H1 (cell line): ENCODE measurements at regions not wholly inside any gene's neighbourhood (a gene's known extent, or its start where the extent isn't known, plus 50 kb on each side); places are given as distances from the start of the nearest gene placed in this dataset.

Source experiments
- ATF2 ChIP-seq: IDR thresholded peaks from 2 replicates; pipeline ENCODE4 v1.6.1; 2012; ENCODE audit warnings: low read length, inconsistent platforms
- CTCF ChIP-seq, 3 experiments: IDR thresholded peaks; 1 replicate in 2 of 3; 2 replicates in 1 of 3; pipeline versions ENCODE4 v1.5.1 to v1.6.1; 2011; ENCODE audit warnings: low read length in 3 of 3, mild to moderate bottlenecking in 3 of 3, inconsistent platforms in 2 of 3, low read depth in 1 of 3, moderate library complexity in 1 of 3; ENCODE audit not compliant: insufficient read depth in 1 of 3; ENCODE audit errors: control extremely low read depth in 1 of 3
- PHF8 ChIP-seq: fragments of 200-600 bp; sonication (generic); conservative IDR thresholded peaks from 2 replicates; pipeline ENCODE4 v1.7.1; 2012; ENCODE audit warnings: low read depth, mild to moderate bottlenecking, inconsistent platforms, low read length, moderate library complexity
- TBP ChIP-seq: IDR thresholded peaks from 2 replicates; pipeline ENCODE4 v1.6.1; 2011; ENCODE audit warnings: low read depth, low read length, improper control_type of control experiment

- TF ChIP-seq TBP (no peak), PHF8 (no peak), ATF2 (no peak), CTCF (IDR thresholded peaks at IDR 0.05; ENCODE audit: control extremely low read depth in 1 of 3, insufficient read depth in 1 of 3, low read depth in 1 of 3, low read length in 3 of 3) (no peak)
Observed at GRCh38 chr14:98835051-98835824, 436.8 kb downstream of the BCL11B start (continued).
